Endothelial cell (in vitro differentiated cells): ENCODE measurements at regions not wholly inside any gene's neighbourhood (a gene's known extent, or its start where the extent isn't known, plus 50 kb on each side); places are given as distances from the start of the nearest gene placed in this dataset.

ENCODE experiments used
- DNase-seq: peaks from one replicate; pipeline ENCODE4 v3.0.0; 2021; ENCODE audit warnings: low spot score
- H3K27ac Mint-ChIP-seq: one replicate; pipeline ENCODE4 v1.8.0; 2021; ENCODE audit warnings: mixed read lengths, inconsistent platforms; ENCODE audit not compliant: unreplicated experiment
- H3K27me3 Mint-ChIP-seq: one replicate; pipeline ENCODE4 v1.8.0; 2021; ENCODE audit warnings: mild to moderate bottlenecking, moderate library complexity, mixed read lengths, inconsistent platforms; ENCODE audit not compliant: unreplicated experiment
- H3K36me3 Mint-ChIP-seq: one replicate; pipeline ENCODE4 v1.8.0; 2021; ENCODE audit warnings: mild to moderate bottlenecking, low read depth, mixed read lengths, inconsistent platforms; ENCODE audit not compliant: unreplicated experiment
- H3K4me1 Mint-ChIP-seq: one replicate; pipeline ENCODE4 v1.8.0; 2021; ENCODE audit warnings: mild to moderate bottlenecking, mixed read lengths, inconsistent platforms; ENCODE audit not compliant: unreplicated experiment
- H3K4me3 Mint-ChIP-seq: one replicate; pipeline ENCODE4 v1.8.0; 2021; ENCODE audit warnings: mild to moderate bottlenecking, mixed read lengths, inconsistent platforms; ENCODE audit not compliant: unreplicated experiment
- H3K9me3 Mint-ChIP-seq: one replicate; pipeline ENCODE4 v1.8.0; 2021; ENCODE audit warnings: mixed read lengths, inconsistent platforms; ENCODE audit not compliant: unreplicated experiment
- TF ChIP-seq, protein P1 (sequence below): fragments of 200-600 bp; sonication (generic); IDR thresholded peaks from one replicate; pipeline ENCODE4 v1.5.0; 2021; ENCODE audit warnings: antibody characterized with exemption; ENCODE audit not compliant: unreplicated experiment

DNA sequence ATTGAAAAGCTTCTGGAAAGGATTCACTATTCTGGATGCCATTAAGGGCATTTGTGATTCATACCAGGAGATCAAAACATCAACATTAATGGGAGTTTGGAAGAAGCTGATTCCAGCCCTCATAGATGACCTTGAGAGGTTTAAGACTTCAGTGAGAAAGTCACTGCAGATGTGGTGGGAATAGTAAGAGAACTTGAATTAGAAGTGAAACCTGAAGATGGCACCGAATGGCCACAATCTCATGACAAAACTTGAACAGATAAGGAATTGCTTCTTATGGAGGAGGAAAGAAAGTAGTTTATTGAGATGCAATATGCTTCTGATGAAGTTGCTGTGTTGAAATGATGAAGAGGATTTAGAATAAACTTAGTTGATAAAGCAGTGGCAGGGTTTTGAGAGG lies 254.6 kb upstream of the SLC24A2 start:
- Mint-ChIP-seq H3K4me1 (peaks cover 6% of the 10 kb centered on the region), H3K36me3 (no peaks in the 10 kb centered on the region), H3K9me3 (no peaks in the 10 kb centered on the region), H3K4me3 (no peak overlapping the region), H3K27me3 (no peaks in the 10 kb centered on the region), H3K27ac (no peak overlapping the region)
- TF ChIP-seq, protein P1, sequence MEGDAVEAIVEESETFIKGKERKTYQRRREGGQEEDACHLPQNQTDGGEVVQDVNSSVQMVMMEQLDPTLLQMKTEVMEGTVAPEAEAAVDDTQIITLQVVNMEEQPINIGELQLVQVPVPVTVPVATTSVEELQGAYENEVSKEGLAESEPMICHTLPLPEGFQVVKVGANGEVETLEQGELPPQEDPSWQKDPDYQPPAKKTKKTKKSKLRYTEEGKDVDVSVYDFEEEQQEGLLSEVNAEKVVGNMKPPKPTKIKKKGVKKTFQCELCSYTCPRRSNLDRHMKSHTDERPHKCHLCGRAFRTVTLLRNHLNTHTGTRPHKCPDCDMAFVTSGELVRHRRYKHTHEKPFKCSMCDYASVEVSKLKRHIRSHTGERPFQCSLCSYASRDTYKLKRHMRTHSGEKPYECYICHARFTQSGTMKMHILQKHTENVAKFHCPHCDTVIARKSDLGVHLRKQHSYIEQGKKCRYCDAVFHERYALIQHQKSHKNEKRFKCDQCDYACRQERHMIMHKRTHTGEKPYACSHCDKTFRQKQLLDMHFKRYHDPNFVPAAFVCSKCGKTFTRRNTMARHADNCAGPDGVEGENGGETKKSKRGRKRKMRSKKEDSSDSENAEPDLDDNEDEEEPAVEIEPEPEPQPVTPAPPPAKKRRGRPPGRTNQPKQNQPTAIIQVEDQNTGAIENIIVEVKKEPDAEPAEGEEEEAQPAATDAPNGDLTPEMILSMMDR, result no peak
- DNase-seq, result no peak

DNA sequence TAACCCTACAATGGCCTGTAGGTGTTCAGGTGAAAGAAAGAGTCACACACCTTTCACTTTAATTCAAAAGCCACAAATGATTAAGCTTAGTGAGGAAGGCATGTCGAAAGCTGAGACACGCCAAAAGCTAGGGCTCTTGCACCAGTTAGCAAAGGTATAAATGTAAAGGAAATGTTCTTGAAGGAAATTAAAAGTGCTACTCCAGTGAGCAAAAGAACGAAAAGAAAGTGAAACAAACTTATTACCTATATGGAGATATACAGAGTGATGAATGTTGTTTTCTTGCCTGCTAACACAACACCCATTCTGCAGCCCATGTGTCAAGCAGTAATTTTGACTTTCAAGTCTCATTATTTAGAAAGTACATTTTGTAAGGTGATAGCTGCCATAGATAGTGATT lies 254.2 kb upstream of the SLC24A2 start:
- Mint-ChIP-seq H3K27me3 (no peaks in the 10 kb centered on the region), H3K4me3 (no peak overlapping the region), H3K9me3 (no peaks in the 10 kb centered on the region), H3K36me3 (no peaks in the 10 kb centered on the region), H3K4me1 (peaks cover 6% of the 10 kb centered on the region), H3K27ac (no peak overlapping the region)
- TF ChIP-seq, protein P1, result no peak
- DNase-seq, result no peak

DNA sequence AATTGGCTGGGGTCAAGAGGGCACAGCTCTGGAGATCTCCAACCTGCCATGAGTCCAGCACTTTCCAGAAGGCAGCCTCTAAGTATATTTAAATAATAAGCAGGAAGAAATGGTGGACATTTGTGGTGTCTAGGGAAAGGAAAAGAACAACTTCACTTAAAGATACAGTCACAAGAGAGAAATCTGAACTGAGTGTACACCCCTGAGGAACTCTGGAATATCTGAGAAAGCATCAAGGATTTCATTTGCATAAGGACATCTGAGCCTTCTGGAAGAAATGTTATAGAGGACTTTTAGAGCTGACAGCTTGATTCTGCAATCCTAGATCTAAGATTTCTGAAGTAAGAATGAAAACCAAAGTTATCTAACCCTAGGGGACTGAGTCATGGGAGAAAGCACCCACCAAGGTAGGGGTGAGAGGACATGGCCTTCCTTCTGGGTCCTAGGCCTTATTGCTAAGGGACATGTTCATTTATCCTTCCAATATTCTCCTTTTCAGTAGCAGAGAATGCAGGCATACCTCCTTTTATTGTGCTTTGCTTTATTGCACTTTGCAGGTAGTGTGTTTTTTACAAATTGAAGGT lies 253.4 kb upstream of the SLC24A2 start:
- Mint-ChIP-seq H3K27me3 (no peaks in the 10 kb centered on the region), H3K4me1 (peaks cover 6% of the 10 kb centered on the region), H3K36me3 (no peaks in the 10 kb centered on the region), H3K9me3 (no peaks in the 10 kb centered on the region), H3K27ac (no peak overlapping the region), H3K4me3 (no peak overlapping the region)
- DNase-seq, result no peak
- TF ChIP-seq, protein P1, result no peak

GRCh38 chr9:20041697-20042081 lies 252.9 kb upstream of the SLC24A2 start:
- H3K36me3 Mint-ChIP-seq, result no peaks in the 10 kb centered on the region
- no peak overlapping the region for H3K4me3 Mint-ChIP-seq
- TF ChIP-seq, protein P1, result no peak
- no peak overlapping the region for H3K27ac Mint-ChIP-seq
- H3K27me3 Mint-ChIP-seq, result no peaks in the 10 kb centered on the region
- H3K9me3 Mint-ChIP-seq, result no peaks in the 10 kb centered on the region
- DNase-seq, result no peak
- peaks cover 6% of the 10 kb centered on the region for H3K4me1 Mint-ChIP-seq

GRCh38 chr9:20040991-20041696 lies 252.3 kb upstream of the SLC24A2 start:
- H3K4me3 Mint-ChIP-seq, result no peak overlapping the region
- no peak for DNase-seq
- H3K4me1 Mint-ChIP-seq, result peaks cover 6% of the 10 kb centered on the region
- TF ChIP-seq, protein P1, result no peak
- H3K27me3 Mint-ChIP-seq, result no peaks in the 10 kb centered on the region
- no peak overlapping the region for H3K27ac Mint-ChIP-seq
- no peaks in the 10 kb centered on the region for H3K9me3 Mint-ChIP-seq
- no peaks in the 10 kb centered on the region for H3K36me3 Mint-ChIP-seq
